ENCODE measurements at regions not wholly inside any gene's neighbourhood (a gene's known extent, or its start where the extent isn't known, plus 50 kb on each side); places are given as distances from the start of the nearest gene placed in this dataset.

GRCh38 chr13:107258599-107259187 is 690.8 kb upstream of the ARGLU1 start:
- WGBS (ENCODE audit: insufficient coverage, low coverage, missing lambda C conversion rate), result 0% methylated on average over 5 of the region's 7 CpGs
- Histone ChIP-seq H4K20me1 (replicated peaks; ENCODE audit: control insufficient read depth, insufficient read depth, low read length) (no peaks in the 10 kb centered on the region), H3K27me3 (ENCODE audit: control insufficient read depth in 2 of 2, insufficient read depth in 2 of 2, low read length in 2 of 2) (no peaks in the 10 kb centered on the region), H3K79me2 (ENCODE audit: control insufficient read depth, insufficient read depth, low read length) (no peaks in the 10 kb centered on the region), H3K4me1 (replicated peaks in 1 of 2; ENCODE audit: control insufficient read depth in 2 of 2, insufficient read depth in 2 of 2, low read length in 2 of 2) (no peaks in the 10 kb centered on the region), H3K9me1 (ENCODE audit: control insufficient read depth, insufficient read depth, low read length) (no peaks in the 10 kb centered on the region), H3K27ac (ENCODE audit: extremely low read depth, low read depth, low read length) (no peak overlapping the region), H3K9ac (ENCODE audit: insufficient read depth in 1 of 2, low read depth in 2 of 2, low read length in 2 of 2) (no peak overlapping the region), H3K4me2 (ENCODE audit: insufficient read depth, low read length) (no peak overlapping the region), H3K36me3 (ENCODE audit: control insufficient read depth, insufficient read depth, low read length) (no peaks in the 10 kb centered on the region), H2AFZ (ENCODE audit: low read depth, low read length) (no peak overlapping the region), H3K9me3 (replicated peaks; ENCODE audit: control insufficient read depth, insufficient read depth, low read depth, low read length) (no peaks in the 10 kb centered on the region), H3K4me3 (no peak overlapping the region)
- no peak for ATAC-seq
- in situ Hi-C loops (cut with MboI) (loop anchor here (10.0 kb wide), 2 partner anchors 776 to 1516 kb away; no protein-coding TSS in a partner anchor), intact Hi-C loops (cut with micrococcal nuclease) (no loop called here)
- TF ChIP-seq ID3 (CRISPR knock-in tag; IDR thresholded peaks at IDR 0.05), result no peak
- TF ChIP-seq ID3 (tag; IDR thresholded peaks at IDR 0.05), result no peak
- TF ChIP-seq EWSR1 (IDR thresholded peaks at IDR 0.05; ENCODE audit: borderline replicate concordance, low read depth, partially characterized antibody), result no peak
- no peak for TF ChIP-seq NR3C1 (CRISPR knock-in tag; IDR thresholded peaks at IDR 0.05)
- no peak for TF ChIP-seq FOS (IDR thresholded peaks at IDR 0.05; ENCODE audit: extremely low read depth, insufficient read length)
- no peak for TF ChIP-seq ZC3H11A (IDR thresholded peaks at IDR 0.05; ENCODE audit: low read depth, low read length)
- no peak for TF ChIP-seq ZKSCAN8 (CRISPR knock-in tag; IDR thresholded peaks at IDR 0.05)
- no peak for TF ChIP-seq ZNF23 (CRISPR knock-in tag; IDR thresholded peaks at IDR 0.05)
- no peak for TF ChIP-seq PTRF (tag; IDR thresholded peaks at IDR 0.05)
- no peak for TF ChIP-seq KAT7 (CRISPR knock-in tag; IDR thresholded peaks at IDR 0.05; ENCODE audit: borderline replicate concordance)
- no peak for TF ChIP-seq ETS1 (conservative IDR thresholded peaks at IDR 0.05; ENCODE audit: control insufficient read depth, low read depth, low read length)
- no peak for TF ChIP-seq PRMT5 (CRISPR knock-in tag; IDR thresholded peaks at IDR 0.05)
- TF ChIP-seq E4F1 (CRISPR knock-in tag; IDR thresholded peaks at IDR 0.05; ENCODE audit: borderline replicate concordance), result no peak
- TF ChIP-seq ZNF324 (CRISPR knock-in tag; IDR thresholded peaks at IDR 0.05), result no peak
- no peak for TF ChIP-seq PHF21A (IDR thresholded peaks at IDR 0.05; ENCODE audit: borderline replicate concordance, low read depth)
- no peak for TF ChIP-seq NRF1 (conservative IDR thresholded peaks at IDR 0.05 in 1 of 2, IDR thresholded peaks at IDR 0.05 in 1 of 2)
- no TSS peak for BruUV-seq (replicated peaks)
- no peak for FAIRE-seq
- DNase-seq (ENCODE audit: extremely low read depth in 1 of 4, low spot score in 3 of 4), result no peak
- ChIA-PET POLR2A (no interaction called here), CTCF (ENCODE audit: low intra/inter-chr PET ratio) (no interaction called here)

Data from K562 (cell line).